Adrenal gland (tissue), 9 donors: ENCODE measurements at regions not wholly inside any gene's neighbourhood (a gene's known extent, or its start where the extent isn't known, plus 50 kb on each side); places are given as distances from the start of the nearest gene placed in this dataset.

Source experiments
- DNase-seq, 7 donors: peaks; one replicate each; pipeline ENCODE4 v3.0.0-alpha.2; 2019 to 2020
- H3K27ac ChIP-seq, 5 donors: fragments of 200-600 bp; sonication (generic) in 4 of 5; 1 replicate in 3 of 5; 2 replicates in 2 of 5; pipeline versions ENCODE4 v1.5.1 to v1.8.0; 2016 to 2020; ENCODE audit warnings: mild to moderate bottlenecking in 1 of 5
- H3K27me3 ChIP-seq: fragments of 200-600 bp; 2 replicates; pipeline ENCODE4 v1.8.0; 2021
- H3K36me3 ChIP-seq, 2 donors: fragments of 200-600 bp; replicated peaks in 1 of 2; 1 replicate in 1 of 2; 2 replicates in 1 of 2; pipeline versions ENCODE4 v1.5.1 to v1.8.0; 2018 to 2022
- H3K4me1 ChIP-seq, 2 donors: fragments of 200-600 bp; replicated peaks in 1 of 2; 1 replicate in 1 of 2; 2 replicates in 1 of 2; pipeline versions ENCODE4 v1.5.1 to v1.8.0; 2018 to 2021
- H3K4me3 ChIP-seq, 4 donors: fragments of 200-600 bp; sonication (generic) in 3 of 4; one replicate each; pipeline ENCODE4 v1.5.1; 2016 to 2018
- H3K9me3 ChIP-seq, 3 donors: fragments of 200-600 bp; sonication (generic) in 1 of 3; replicated peaks in 1 of 3; 1 replicate in 2 of 3; 2 replicates in 1 of 3; pipeline versions ENCODE4 v1.5.1 to v1.8.0; 2016 to 2021
- POLR2A ChIP-seq, 2 donors: fragments of 450-650 bp; IDR thresholded peaks; one replicate each; pipeline ENCODE4 v1.6.1; 2017; ENCODE audit warnings: antibody characterized with exemption in 2 of 2, mild to moderate bottlenecking in 2 of 2, moderate library complexity in 1 of 2
- WGBS, 4 donors: extraction: QIAGEN DNeasy Blood & Tissue Kit in 2 of 4; methylation state at CpG; one replicate each; pipeline versions ENCODE4 v1.1.5 to v1.1.7; 2013 to 2017; 5-methylcytosine and 5-hydroxymethylcytosine counted together
- intact Hi-C, 2 donors: fragments of 100-400 bp; cut with DNase I; formaldehyde crosslinking; loops; one replicate each; pipeline versions ENCODE4 v1.14.1 to v1.15.0; 2022 to 2023
- TF ChIP-seq, protein P1 (sequence below), 6 experiments: fragments of 450-650 bp in 4 of 6; fragments of 200-600 bp in 2 of 6; sonication (generic) in 1 of 6; IDR thresholded peaks; 1 replicate in 5 of 6; 2 replicates in 1 of 6; pipeline versions ENCODE4 v1.5.1 to v1.8.0; 2016 to 2021; ENCODE audit warnings: antibody characterized with exemption in 6 of 6, mild to moderate bottlenecking in 2 of 6, moderate library complexity in 1 of 6
- donor health status: healthy with polysubstance abuse.
- donor health status: Bipolar disorder and iron deficiency.
- donor health status: DM: yes; HTN: yes; CAD: no.
- donor health status: DM: no; HTN: no; CAD: no.
- donor health status: DM: no; HTN: no; CAD: no.

DNA sequence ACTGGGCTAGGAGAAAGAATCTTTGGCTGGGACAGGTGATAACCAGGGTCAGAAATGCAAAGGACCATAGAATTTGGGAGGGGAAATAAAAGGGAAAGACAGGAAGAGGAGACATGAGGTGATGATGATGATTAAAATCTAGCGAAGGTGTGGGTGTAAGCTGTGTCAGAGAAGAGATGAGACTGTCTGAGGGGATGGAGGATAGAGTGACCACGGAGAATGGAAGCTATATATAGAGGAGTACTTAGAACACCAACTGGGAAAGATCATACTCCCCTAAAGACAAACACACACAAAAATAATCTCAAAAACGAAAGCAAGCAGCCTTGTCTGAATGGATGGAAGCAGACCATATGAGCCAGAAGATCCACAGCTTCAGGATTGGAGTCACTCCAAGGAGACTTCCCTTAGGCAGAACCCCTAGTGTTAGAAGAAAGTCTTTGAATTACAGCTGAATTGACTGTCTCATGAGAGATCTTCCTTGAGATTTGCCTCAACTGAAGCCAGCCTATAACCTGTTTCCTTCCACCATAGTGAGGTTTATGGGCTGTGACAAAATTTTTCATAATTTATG lies 115.2 kb upstream of the DAZL start:
- TF ChIP-seq POLR2A (IDR thresholded peaks at IDR 0.05) = no peak
- TF ChIP-seq, protein P1, sequence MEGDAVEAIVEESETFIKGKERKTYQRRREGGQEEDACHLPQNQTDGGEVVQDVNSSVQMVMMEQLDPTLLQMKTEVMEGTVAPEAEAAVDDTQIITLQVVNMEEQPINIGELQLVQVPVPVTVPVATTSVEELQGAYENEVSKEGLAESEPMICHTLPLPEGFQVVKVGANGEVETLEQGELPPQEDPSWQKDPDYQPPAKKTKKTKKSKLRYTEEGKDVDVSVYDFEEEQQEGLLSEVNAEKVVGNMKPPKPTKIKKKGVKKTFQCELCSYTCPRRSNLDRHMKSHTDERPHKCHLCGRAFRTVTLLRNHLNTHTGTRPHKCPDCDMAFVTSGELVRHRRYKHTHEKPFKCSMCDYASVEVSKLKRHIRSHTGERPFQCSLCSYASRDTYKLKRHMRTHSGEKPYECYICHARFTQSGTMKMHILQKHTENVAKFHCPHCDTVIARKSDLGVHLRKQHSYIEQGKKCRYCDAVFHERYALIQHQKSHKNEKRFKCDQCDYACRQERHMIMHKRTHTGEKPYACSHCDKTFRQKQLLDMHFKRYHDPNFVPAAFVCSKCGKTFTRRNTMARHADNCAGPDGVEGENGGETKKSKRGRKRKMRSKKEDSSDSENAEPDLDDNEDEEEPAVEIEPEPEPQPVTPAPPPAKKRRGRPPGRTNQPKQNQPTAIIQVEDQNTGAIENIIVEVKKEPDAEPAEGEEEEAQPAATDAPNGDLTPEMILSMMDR (IDR thresholded peaks at IDR 0.05) = no peak
- Histone ChIP-seq H3K4me1 (no peaks in the 10 kb centered on the region), H3K9me3 (no peaks in the 10 kb centered on the region), H3K27me3 (no peaks in the 10 kb centered on the region), H3K4me3 (no peak overlapping the region), H3K36me3 (no peaks in the 10 kb centered on the region), H3K27ac (no peak overlapping the region)
- DNase-seq = no peak
- intact Hi-C loops = no loop called here
- 62 to 73% (median 67%) methylated on average over 3 of the region's 3 CpGs for WGBS, 4 donors

DNA sequence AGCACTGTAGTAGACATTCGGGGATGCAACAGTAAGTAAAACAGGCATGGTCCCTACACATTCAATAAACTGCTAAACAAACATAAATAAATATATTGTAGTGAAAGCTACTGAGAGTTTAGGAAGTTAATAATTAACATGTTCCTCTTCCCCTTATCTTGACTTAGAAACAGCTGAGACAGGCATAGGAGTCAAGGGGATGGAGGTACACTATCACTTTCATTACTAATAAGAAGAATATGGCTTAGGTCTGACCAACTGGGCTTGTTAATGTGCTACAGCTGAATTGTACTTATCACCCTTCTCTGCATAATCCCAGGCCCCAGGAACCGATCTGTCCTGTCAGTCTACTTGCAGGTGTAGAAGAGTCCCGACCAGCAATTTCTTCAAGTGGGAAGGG lies 116.3 kb upstream of the DAZL start:
- 89 to 94% (median 91%) methylated on average over 2 to 3 of the region's 3 CpGs for WGBS, 4 donors
- Histone ChIP-seq H3K36me3 (no peaks in the 10 kb centered on the region), H3K4me1 (no peaks in the 10 kb centered on the region), H3K27ac (no peak overlapping the region), H3K27me3 (no peaks in the 10 kb centered on the region), H3K4me3 (no peak overlapping the region), H3K9me3 (no peaks in the 10 kb centered on the region)
- DNase-seq = no peak
- TF ChIP-seq, protein P1 (IDR thresholded peaks at IDR 0.05) = no peak
- no peak for TF ChIP-seq POLR2A (IDR thresholded peaks at IDR 0.05)
- intact Hi-C loops = no loop called here

DNA sequence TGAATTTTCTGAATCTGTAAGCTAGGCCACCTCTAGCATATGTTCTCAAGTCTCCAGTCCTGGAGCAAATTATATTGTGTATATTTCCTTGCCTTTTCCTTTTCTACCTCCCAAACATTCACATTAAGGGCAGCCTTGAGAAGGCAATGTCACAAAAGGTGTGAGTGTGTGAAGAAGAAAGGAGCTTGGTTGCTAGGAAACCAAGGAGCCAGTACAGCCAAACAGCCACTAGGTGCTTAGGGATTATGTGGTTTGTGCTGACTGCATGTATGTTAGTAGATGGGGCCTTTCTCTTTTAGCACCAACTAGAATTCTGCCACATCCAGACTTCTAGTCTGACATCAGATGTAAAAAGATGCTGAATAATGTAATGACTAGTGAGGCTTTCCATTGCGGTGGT lies 118.8 kb upstream of the DAZL start:
- 40 to 100% (median 68%) methylated on average over 1 of the region's 1 CpG for WGBS, 4 donors

DNA sequence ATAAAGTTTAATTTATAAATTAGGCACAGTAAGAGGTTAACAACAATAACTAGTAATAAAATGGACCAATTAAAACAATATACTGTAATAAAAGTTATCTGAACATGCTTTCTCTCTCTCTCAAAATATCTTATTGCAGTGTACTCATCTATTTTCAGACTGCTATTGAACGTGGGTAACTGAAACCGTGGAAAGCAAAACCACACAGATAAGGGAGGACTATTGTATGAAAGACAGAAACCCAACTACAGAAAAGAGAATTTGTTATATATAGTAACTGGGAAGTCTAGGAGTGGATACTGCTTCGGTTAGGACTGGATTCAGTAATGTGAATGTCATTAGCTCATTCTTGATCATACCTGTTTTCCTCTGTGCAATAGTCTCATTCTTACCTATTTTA lies 119.3 kb upstream of the DAZL start:
- Histone ChIP-seq H3K9me3 (no peaks in the 10 kb centered on the region), H3K4me3 (no peak overlapping the region), H3K27me3 (no peaks in the 10 kb centered on the region), H3K36me3 (no peaks in the 10 kb centered on the region), H3K4me1 (no peaks in the 10 kb centered on the region), H3K27ac (no peak overlapping the region)
- TF ChIP-seq POLR2A (IDR thresholded peaks at IDR 0.05) = no peak
- TF ChIP-seq, protein P1 (IDR thresholded peaks at IDR 0.05) = no peak
- no peak for DNase-seq
- WGBS, 4 donors = 59 to 69% (median 63%) methylated on average over 3 of the region's 3 CpGs
- intact Hi-C loops = no loop called here

More for the DNA sequence above, 118.8 kb upstream of the DAZL start:
- H3K4me3 ChIP-seq = no peak overlapping the region
- intact Hi-C loops = no loop called here
- no peak for DNase-seq
- no peaks in the 10 kb centered on the region for H3K36me3 ChIP-seq
- TF ChIP-seq POLR2A (IDR thresholded peaks at IDR 0.05) = no peak
- no peaks in the 10 kb centered on the region for H3K27me3 ChIP-seq
- no peaks in the 10 kb centered on the region for H3K4me1 ChIP-seq
- H3K27ac ChIP-seq = no peak overlapping the region
- no peaks in the 10 kb centered on the region for H3K9me3 ChIP-seq

DNA sequence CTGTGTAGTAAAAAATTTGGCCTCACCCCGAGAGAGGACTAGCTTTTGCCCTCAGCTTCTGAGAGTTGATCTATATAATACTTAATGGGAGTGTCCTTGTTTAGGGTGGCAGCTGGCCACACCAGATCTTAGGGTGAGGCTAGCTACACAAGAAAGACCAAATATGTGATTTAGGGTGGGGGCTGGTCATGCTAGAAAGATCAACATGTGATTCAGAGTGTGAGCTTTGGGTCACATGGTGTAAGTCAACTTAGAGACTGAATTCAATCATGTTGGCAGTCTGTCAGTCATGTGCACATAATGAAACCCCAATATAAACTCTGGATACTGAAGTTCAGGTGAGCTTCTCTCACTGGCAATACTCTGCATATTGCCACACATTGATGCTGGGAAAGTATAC lies 120.7 kb upstream of the DAZL start:
- H3K4me1 ChIP-seq = no peaks in the 10 kb centered on the region
- intact Hi-C loops = no loop called here
- H3K36me3 ChIP-seq = no peaks in the 10 kb centered on the region
- DNase-seq = no peak
- 0 to 71% (median 0%) methylated on average over 1 of the region's 1 CpG for WGBS, 4 donors
- H3K4me3 ChIP-seq = no peak overlapping the region
- no peaks in the 10 kb centered on the region for H3K27me3 ChIP-seq
- H3K9me3 ChIP-seq = no peaks in the 10 kb centered on the region
- TF ChIP-seq, protein P1 (IDR thresholded peaks at IDR 0.05) = no peak
- no peak for TF ChIP-seq POLR2A (IDR thresholded peaks at IDR 0.05)
- no peak overlapping the region for H3K27ac ChIP-seq
